Gastroesophageal sphincter (tissue), 4 donors: ENCODE measurements at regions not wholly inside any gene's neighbourhood (a gene's known extent, or its start where the extent isn't known, plus 50 kb on each side); places are given as distances from the start of the nearest gene placed in this dataset.

Source experiments
- ATAC-seq: fragments of 150-250 bp; one replicate; pipeline ENCODE4 v1.9.1; 2016; ENCODE audit warnings: mild to moderate bottlenecking, moderate library complexity
- H3K27ac ChIP-seq, 4 donors: fragments of 200-600 bp; sonication (generic) in 3 of 4; 1 replicate in 3 of 4; 2 replicates in 1 of 4; pipeline ENCODE4 v1.5.1; 2016 to 2019
- H3K27me3 ChIP-seq: fragments of 200-600 bp; sonication (generic); one replicate; pipeline ENCODE4 v1.5.1; 2019
- H3K36me3 ChIP-seq, 2 donors: fragments of 200-600 bp; sonication (generic); one replicate each; pipeline ENCODE4 v1.5.1; 2019; ENCODE audit warnings: control low read depth in 1 of 2
- H3K4me1 ChIP-seq, 3 donors: fragments of 200-600 bp; sonication (generic); 1 replicate in 2 of 3; 2 replicates in 1 of 3; pipeline ENCODE4 v1.5.1; 2016 to 2019; ENCODE audit warnings: control low read depth in 2 of 3
- H3K4me3 ChIP-seq, 2 donors: fragments of 200-600 bp; sonication (generic); one replicate each; pipeline ENCODE4 v1.5.1; 2019; ENCODE audit warnings: mild to moderate bottlenecking in 1 of 2, moderate library complexity in 1 of 2
- H3K9me3 ChIP-seq, 3 donors: fragments of 200-600 bp; sonication (generic); one replicate each; pipeline ENCODE4 v1.5.1; 2017 to 2019; ENCODE audit warnings: control low read depth in 2 of 3
- EP300 ChIP-seq: sonication (generic); formaldehyde crosslinking; IDR thresholded peaks from one replicate; pipeline ENCODE4 v1.6.1; 2017; ENCODE audit warnings: antibody characterized with exemption, mild to moderate bottlenecking
- POLR2A ChIP-seq, 2 donors: fragments of 450-650 bp; IDR thresholded peaks; one replicate each; pipeline ENCODE4 v1.6.1; 2017; ENCODE audit warnings: antibody characterized with exemption in 2 of 2, mild to moderate bottlenecking in 2 of 2, moderate library complexity in 1 of 2
- POLR2AphosphoS5 ChIP-seq: sonication (generic); formaldehyde crosslinking; IDR thresholded peaks from one replicate; pipeline ENCODE4 v1.6.1; 2017; ENCODE audit warnings: antibody characterized with exemption
- whole genome bisulfite sequencing, 2 donors: methylation state at CpG; one replicate each; pipeline ENCODE4 v1.1.5; 2018; ENCODE audit warnings: low coverage in 1 of 2; 5-methylcytosine and 5-hydroxymethylcytosine counted together
- TF ChIP-seq, protein P1 (sequence below), 4 experiments: fragments of 200-600 bp in 2 of 4; fragments of 450-650 bp in 2 of 4; sonication (generic) in 1 of 4; IDR thresholded peaks; one replicate each; pipeline ENCODE4 v1.5.1; 2017 to 2019; ENCODE audit warnings: antibody characterized with exemption in 4 of 4, mild to moderate bottlenecking in 2 of 4, moderate library complexity in 2 of 4

DNA sequence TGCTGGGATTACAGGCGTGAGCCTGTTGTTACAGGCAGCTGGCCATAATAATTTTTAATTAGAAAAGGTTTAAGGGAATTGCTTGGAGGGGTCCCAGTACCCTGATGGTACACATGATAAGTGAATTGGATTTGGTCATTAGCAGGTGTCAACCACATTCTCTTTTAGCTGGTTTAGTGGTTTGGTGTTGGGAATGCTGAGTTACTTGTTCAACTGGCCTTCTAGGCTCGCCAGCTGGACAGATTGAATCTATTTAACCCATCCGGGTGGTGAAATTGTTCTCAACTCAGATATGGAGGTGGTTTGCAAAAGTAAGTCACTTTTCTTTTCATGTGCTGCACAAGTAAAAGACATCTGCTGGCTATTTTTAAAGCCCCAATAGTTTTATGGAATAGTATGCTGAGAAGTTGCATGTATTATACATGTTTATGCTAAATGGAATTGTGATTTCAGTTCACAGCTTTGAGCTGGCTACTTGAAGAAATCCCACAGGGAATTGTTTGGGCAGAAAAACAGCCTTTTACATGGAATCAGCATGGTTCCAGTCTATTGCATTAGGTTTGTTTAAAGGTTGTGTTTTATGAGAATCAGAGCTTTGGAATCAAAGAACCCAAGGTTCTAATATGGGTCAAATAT lies 149.8 kb upstream of the SLC28A3 start:
- Histone ChIP-seq H3K4me3 (no peak overlapping the region), H3K36me3 (no peaks in the 10 kb centered on the region), H3K9me3 (no peaks in the 10 kb centered on the region), H3K27ac (no peak overlapping the region), H3K27me3 (no peaks in the 10 kb centered on the region), H3K4me1 (no peaks in the 10 kb centered on the region)
- 56 to 75% methylated on average over 2 of the region's 3 CpGs for WGBS, 2 donors
- TF ChIP-seq, protein P1, sequence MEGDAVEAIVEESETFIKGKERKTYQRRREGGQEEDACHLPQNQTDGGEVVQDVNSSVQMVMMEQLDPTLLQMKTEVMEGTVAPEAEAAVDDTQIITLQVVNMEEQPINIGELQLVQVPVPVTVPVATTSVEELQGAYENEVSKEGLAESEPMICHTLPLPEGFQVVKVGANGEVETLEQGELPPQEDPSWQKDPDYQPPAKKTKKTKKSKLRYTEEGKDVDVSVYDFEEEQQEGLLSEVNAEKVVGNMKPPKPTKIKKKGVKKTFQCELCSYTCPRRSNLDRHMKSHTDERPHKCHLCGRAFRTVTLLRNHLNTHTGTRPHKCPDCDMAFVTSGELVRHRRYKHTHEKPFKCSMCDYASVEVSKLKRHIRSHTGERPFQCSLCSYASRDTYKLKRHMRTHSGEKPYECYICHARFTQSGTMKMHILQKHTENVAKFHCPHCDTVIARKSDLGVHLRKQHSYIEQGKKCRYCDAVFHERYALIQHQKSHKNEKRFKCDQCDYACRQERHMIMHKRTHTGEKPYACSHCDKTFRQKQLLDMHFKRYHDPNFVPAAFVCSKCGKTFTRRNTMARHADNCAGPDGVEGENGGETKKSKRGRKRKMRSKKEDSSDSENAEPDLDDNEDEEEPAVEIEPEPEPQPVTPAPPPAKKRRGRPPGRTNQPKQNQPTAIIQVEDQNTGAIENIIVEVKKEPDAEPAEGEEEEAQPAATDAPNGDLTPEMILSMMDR (IDR thresholded peaks at IDR 0.05), result no peak
- no peak for TF ChIP-seq POLR2A (IDR thresholded peaks at IDR 0.05)
- no peak for TF ChIP-seq EP300
- TF ChIP-seq POLR2AphosphoS5, result no peak
- ATAC-seq, result no peak

DNA sequence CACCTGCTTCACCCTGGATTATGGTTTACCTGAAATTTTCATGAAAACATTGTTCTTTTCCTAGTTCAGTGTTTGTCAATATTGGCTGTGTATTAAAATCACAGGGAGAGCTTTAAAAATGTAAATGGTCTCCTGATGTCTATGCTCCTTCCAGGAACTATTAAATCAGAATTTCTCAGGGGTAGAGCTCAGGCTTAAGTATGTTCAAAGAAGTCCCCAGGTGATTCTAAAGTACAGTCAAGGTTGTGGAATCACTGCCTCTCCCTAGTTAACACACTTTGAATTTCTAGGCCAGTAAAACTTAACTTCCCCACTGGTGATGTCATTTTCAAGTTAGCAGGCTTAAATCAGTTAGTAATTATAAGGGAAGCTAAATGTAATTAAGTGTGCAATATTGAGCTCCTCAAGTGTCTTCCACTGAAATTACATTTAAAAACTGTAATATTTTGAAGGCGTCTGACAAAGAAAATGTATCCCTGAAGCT lies 150.3 kb upstream of the SLC28A3 start:
- H3K27ac ChIP-seq, result no peak overlapping the region
- H3K27me3 ChIP-seq, result no peaks in the 10 kb centered on the region
- ATAC-seq, result no peak
- H3K4me3 ChIP-seq, result no peak overlapping the region
- H3K4me1 ChIP-seq, result no peaks in the 10 kb centered on the region
- H3K9me3 ChIP-seq, result no peaks in the 10 kb centered on the region
- no peaks in the 10 kb centered on the region for H3K36me3 ChIP-seq
- TF ChIP-seq EP300, result no peak
- TF ChIP-seq, protein P1 (IDR thresholded peaks at IDR 0.05), result no peak
- no peak for TF ChIP-seq POLR2A (IDR thresholded peaks at IDR 0.05)
- TF ChIP-seq POLR2AphosphoS5, result no peak
- 88 to 89% methylated on average over 1 of the region's 1 CpG for WGBS, 2 donors

DNA sequence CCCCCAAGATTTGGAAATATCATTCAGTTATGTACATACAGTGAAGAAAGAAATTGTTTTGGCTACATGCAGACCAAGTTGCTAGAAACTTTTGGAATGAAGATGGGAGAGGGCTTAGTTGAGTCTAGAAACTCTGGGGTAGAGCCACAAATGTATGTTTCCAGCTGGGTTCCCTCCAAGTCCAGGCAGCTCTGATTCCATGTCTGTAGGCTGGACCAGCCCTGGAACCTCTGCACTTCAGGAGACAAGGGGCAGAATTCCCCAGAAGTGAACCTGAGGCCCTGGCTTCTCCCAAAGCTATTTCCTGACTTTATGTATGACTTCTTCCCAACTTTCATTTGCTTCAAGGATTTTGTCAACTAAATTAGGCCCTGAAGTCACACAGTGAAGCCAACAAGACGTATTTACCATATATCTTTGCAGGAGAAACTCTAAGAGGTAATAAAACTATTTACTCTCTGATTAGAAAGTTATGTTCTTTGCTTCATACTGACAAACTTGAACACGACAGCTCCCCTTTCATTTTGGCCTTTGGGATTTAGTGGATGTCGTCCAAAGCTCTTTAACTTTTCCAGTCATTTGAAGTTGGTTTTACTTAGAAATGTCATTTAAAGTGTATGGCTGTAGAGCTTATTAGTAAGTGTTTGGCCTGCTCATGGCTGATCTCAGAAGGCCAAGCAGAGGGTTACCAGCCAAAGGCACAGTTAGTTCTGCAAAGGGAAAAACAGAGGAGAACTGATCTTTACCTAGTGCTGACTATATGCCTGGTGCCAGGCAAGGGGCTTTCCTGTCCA lies 152.0 kb upstream of the SLC28A3 start:
- Histone ChIP-seq H3K27ac (no peak overlapping the region), H3K4me1 (no peaks in the 10 kb centered on the region), H3K27me3 (no peaks in the 10 kb centered on the region), H3K36me3 (no peaks in the 10 kb centered on the region), H3K9me3 (no peaks in the 10 kb centered on the region), H3K4me3 (no peak overlapping the region)
- 32 to 41% methylated on average over 3 of the region's 3 CpGs for WGBS, 2 donors
- no peak for ATAC-seq
- no peak for TF ChIP-seq EP300
- TF ChIP-seq POLR2A (IDR thresholded peaks at IDR 0.05), result no peak
- TF ChIP-seq, protein P1 (IDR thresholded peaks at IDR 0.05), result no peak
- TF ChIP-seq POLR2AphosphoS5, result no peak

DNA sequence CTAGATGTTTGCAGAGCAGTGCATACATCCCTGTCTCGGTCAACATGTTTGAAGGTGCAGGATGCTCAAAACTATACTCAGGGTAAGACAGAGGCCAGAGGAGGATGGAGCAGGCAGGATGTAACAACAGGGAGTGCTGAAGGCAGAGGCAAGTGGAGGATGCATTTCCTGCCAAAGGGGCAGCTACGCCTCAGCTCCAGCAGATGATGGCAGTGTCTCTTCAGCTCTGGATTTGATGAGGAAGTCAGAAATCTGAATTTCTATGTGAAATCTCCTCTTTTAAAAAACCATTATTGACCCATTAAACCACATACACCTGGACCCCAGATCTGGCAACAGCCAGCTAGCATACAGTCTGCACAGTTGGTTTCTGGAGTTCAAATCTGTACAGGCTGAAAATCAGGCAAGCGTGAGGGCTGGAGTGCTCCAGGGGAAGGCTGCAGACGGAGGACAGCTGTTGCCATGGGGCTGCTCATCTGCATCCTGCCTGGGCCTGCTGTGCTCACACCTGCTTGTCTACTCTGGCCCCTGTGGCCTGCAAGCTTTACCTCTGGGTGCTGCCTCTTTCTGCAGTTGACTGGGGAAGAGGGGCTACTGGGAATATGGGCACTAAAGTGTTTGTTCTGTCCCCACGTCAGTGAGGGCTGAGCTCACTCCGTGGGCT lies 152.9 kb upstream of the SLC28A3 start:
- H3K4me3 ChIP-seq, result no peak overlapping the region
- no peak for ATAC-seq
- H3K27me3 ChIP-seq, result no peaks in the 10 kb centered on the region
- H3K9me3 ChIP-seq, result no peaks in the 10 kb centered on the region
- H3K4me1 ChIP-seq, result no peaks in the 10 kb centered on the region
- WGBS, 2 donors, result 58 to 65% methylated on average over 3 to 5 of the region's 6 CpGs
- TF ChIP-seq POLR2A (IDR thresholded peaks at IDR 0.05) (no peak), POLR2AphosphoS5 (no peak), EP300 (no peak)
- TF ChIP-seq, protein P1 (IDR thresholded peaks at IDR 0.05), result no peak
- no peak overlapping the region for H3K27ac ChIP-seq
- H3K36me3 ChIP-seq, result no peaks in the 10 kb centered on the region
